MCF 10A (cell line): ENCODE measurements at regions not wholly inside any gene's neighbourhood (a gene's known extent, or its start where the extent isn't known, plus 50 kb on each side); places are given as distances from the start of the nearest gene placed in this dataset.

Source experiments
- BruUV-seq: library from RNA; stranded (reverse); fragments of 400-500 nt; replicated peaks from 2 replicates; lab custom pipeline; 2021; lab: Mats Ljungman, UMichigan
- CTCF ChIA-PET: fragments of 300-600 bp; sonication (Branson Sonifier 250); formaldehyde crosslinking; extraction: SDS; loops from one replicate; lab custom pipeline; 2021; ENCODE audit warnings: antibody characterized with exemption, inconsistent platforms; lab: Yijun Ruan, JAX
- POLR2A ChIA-PET: fragments of 300-600, 350-650 bp; sonication (Branson Sonifier 250); formaldehyde crosslinking; extraction: SDS; loops from one replicate; lab custom pipeline; 2020; ENCODE audit warnings: antibody characterized with exemption, inconsistent platforms; lab: Yijun Ruan, JAX
- DNase-seq: peaks from one replicate; pipeline ENCODE4 v3.0.0-alpha.2; 2018; ENCODE audit not compliant: unreplicated experiment
- H3K27ac Mint-ChIP-seq: one replicate; pipeline ENCODE4 v1.8.0; 2022; ENCODE audit warnings: mild to moderate bottlenecking, low read depth, mixed read lengths; ENCODE audit not compliant: unreplicated experiment
- H3K27me3 Mint-ChIP-seq: one replicate; pipeline ENCODE4 v1.8.0; 2022; ENCODE audit warnings: mixed read lengths; ENCODE audit not compliant: insufficient read depth, unreplicated experiment
- H3K36me3 Mint-ChIP-seq: one replicate; pipeline ENCODE4 v1.8.0; 2022; ENCODE audit warnings: mild to moderate bottlenecking, moderate library complexity, mixed read lengths; ENCODE audit not compliant: insufficient read depth, unreplicated experiment
- H3K4me1 Mint-ChIP-seq: one replicate; pipeline ENCODE4 v1.8.0; 2022; ENCODE audit warnings: mixed read lengths; ENCODE audit not compliant: insufficient read depth, unreplicated experiment
- H3K4me3 Mint-ChIP-seq: one replicate; pipeline ENCODE4 v1.8.0; 2022; ENCODE audit warnings: mild to moderate bottlenecking, moderate library complexity, mixed read lengths; ENCODE audit not compliant: unreplicated experiment
- H3K9me3 Mint-ChIP-seq: one replicate; pipeline ENCODE4 v1.8.0; 2022; ENCODE audit warnings: mixed read lengths; ENCODE audit not compliant: unreplicated experiment
- CTCF ChIP-seq: fragments of 200-600 bp; IDR thresholded peaks from one replicate; pipeline ENCODE4 v1.8.0; 2022; ENCODE audit warnings: antibody characterized with exemption, mild to moderate bottlenecking; ENCODE audit not compliant: unreplicated experiment
- intact Hi-C: fragments of 100-400 bp; cut with micrococcal nuclease; formaldehyde crosslinking; loops from 2 replicates; pipeline ENCODE4 v1.14.1; 2022

GRCh38 chr10:29202386-29202940 is 86.4 kb upstream of the LYZL1 start:
- DNase-seq, result no peak
- TF ChIP-seq CTCF, result no peak
- no TSS peak for BruUV-seq
- intact Hi-C loops, result no loop called here
- Mint-ChIP-seq H3K36me3 (no peaks in the 10 kb centered on the region), H3K4me1 (no peaks in the 10 kb centered on the region), H3K4me3 (no peak overlapping the region), H3K9me3 (no peaks in the 10 kb centered on the region), H3K27ac (no peak overlapping the region), H3K27me3 (peaks cover 38% of the 10 kb centered on the region)
- CTCF ChIA-PET, result no interaction called here
- POLR2A ChIA-PET, result interaction anchor here (0.6 kb wide), 1 partner anchor 311 kb away, joined by 4 read pairs; no protein-coding TSS in a partner anchor

- no peaks in the 10 kb centered on the region for H3K4me1 Mint-ChIP-seq
- H3K27ac Mint-ChIP-seq, result no peak overlapping the region
Observed at GRCh38 chr10:29203432-29203831, 85.4 kb upstream of the LYZL1 start.

GRCh38 chr10:29204070-29204800 is 84.6 kb upstream of the LYZL1 start:
- no peaks in the 10 kb centered on the region for H3K9me3 Mint-ChIP-seq
- H3K27me3 Mint-ChIP-seq, result peaks cover 38% of the 10 kb centered on the region
- no peaks in the 10 kb centered on the region for H3K4me1 Mint-ChIP-seq
- DNase-seq, result no peak
- ChIA-PET POLR2A (no interaction called here), CTCF (no interaction called here)
- no peaks in the 10 kb centered on the region for H3K36me3 Mint-ChIP-seq
- TF ChIP-seq CTCF, result no peak
- H3K4me3 Mint-ChIP-seq, result no peak overlapping the region
- BruUV-seq, result no TSS peak
- intact Hi-C loops, result no loop called here
- no peak overlapping the region for H3K27ac Mint-ChIP-seq

More at GRCh38 chr10:29203432-29203831, 85.4 kb upstream of the LYZL1 start:
- Mint-ChIP-seq H3K27me3 (peaks cover 38% of the 10 kb centered on the region), H3K4me3 (no peak overlapping the region), H3K9me3 (no peaks in the 10 kb centered on the region), H3K36me3 (no peaks in the 10 kb centered on the region)
- BruUV-seq, result no TSS peak
- no peak for DNase-seq
- CTCF ChIA-PET, result no interaction called here
- no peak for TF ChIP-seq CTCF
- intact Hi-C loops, result no loop called here
- POLR2A ChIA-PET, result no interaction called here

- H3K4me3 Mint-ChIP-seq, result no peak overlapping the region
- POLR2A ChIA-PET, result no interaction called here
- no peak overlapping the region for H3K27ac Mint-ChIP-seq
- BruUV-seq, result no TSS peak
- CTCF ChIA-PET, result no interaction called here
- TF ChIP-seq CTCF, result no peak
- H3K4me1 Mint-ChIP-seq, result no peaks in the 10 kb centered on the region
- intact Hi-C loops, result no loop called here
- DNase-seq, result peak; percentile 9
- peaks cover 38% of the 10 kb centered on the region for H3K27me3 Mint-ChIP-seq
- no peaks in the 10 kb centered on the region for H3K36me3 Mint-ChIP-seq
- H3K9me3 Mint-ChIP-seq, result no peaks in the 10 kb centered on the region
Observed at GRCh38 chr10:29205787-29206186, 83.1 kb upstream of the LYZL1 start.
